Stomach (tissue), 8 donors: ENCODE measurements at regions not wholly inside any gene's neighbourhood (a gene's known extent, or its start where the extent isn't known, plus 50 kb on each side); places are given as distances from the start of the nearest gene placed in this dataset.
"Not testable (repeated sequence)": the region's sequence is repeated elsewhere in the genome, so short reads cannot be mapped to it uniquely, and the experiment has no call there.

Experiments
- DNase-seq, 2 donors: peaks; one replicate each; pipeline versions ENCODE4 v3.0.0 to v3.0.0-alpha.2; 2013 to 2019
- H3K27ac ChIP-seq, 5 donors: fragments of 200-600 bp in 4 of 5; sonication (generic) in 4 of 5; one replicate each; pipeline ENCODE4 v1.5.1; 2013 to 2019; ENCODE audit warnings: mild to moderate bottlenecking in 1 of 5, moderate library complexity in 1 of 5
- H3K27me3 ChIP-seq, 3 donors: fragments of 200-600 bp; sonication (generic); one replicate each; pipeline ENCODE4 v1.5.1; 2017 to 2019; ENCODE audit warnings: mixed run types in 1 of 3
- H3K36me3 ChIP-seq, 4 donors: fragments of 200-600 bp; sonication (generic); 1 replicate in 3 of 4; 2 replicates in 1 of 4; pipeline ENCODE4 v1.5.1; 2016 to 2019
- H3K4me1 ChIP-seq, 4 donors: fragments of 200-600 bp; sonication (generic); one replicate each; pipeline ENCODE4 v1.5.1; 2016 to 2019
- H3K4me3 ChIP-seq, 4 donors: fragments of 200-600 bp; sonication (generic) in 3 of 4; one replicate each; pipeline ENCODE4 v1.5.1; 2016 to 2019; ENCODE audit warnings: mild to moderate bottlenecking in 1 of 4
- H3K9me3 ChIP-seq, 4 donors: fragments of 200-600 bp; sonication (generic); one replicate each; pipeline ENCODE4 v1.5.1; 2016 to 2019
- CTCF ChIP-seq, 7 experiments: fragments of 450-650 bp in 4 of 7; fragments of 200-600 bp in 3 of 7; sonication (generic) in 3 of 7; IDR thresholded peaks; one replicate each; pipeline ENCODE4 v1.5.1; 2016 to 2019; ENCODE audit warnings: antibody characterized with exemption in 7 of 7, control low read depth in 2 of 7, mild to moderate bottlenecking in 1 of 7
- EP300 ChIP-seq: sonication (generic); formaldehyde crosslinking; IDR thresholded peaks from one replicate; pipeline ENCODE4 v1.6.1; 2017; ENCODE audit warnings: antibody characterized with exemption
- POLR2A ChIP-seq, 4 donors: fragments of 450-650 bp; IDR thresholded peaks; one replicate each; pipeline ENCODE4 v1.6.1; 2016; ENCODE audit warnings: antibody characterized with exemption in 4 of 4, control low read depth in 2 of 4, mild to moderate bottlenecking in 1 of 4, moderate library complexity in 1 of 4
- POLR2AphosphoS5 ChIP-seq, 3 donors: sonication (generic); formaldehyde crosslinking; IDR thresholded peaks; one replicate each; pipeline ENCODE4 v1.6.1; 2016; ENCODE audit warnings: antibody characterized with exemption in 3 of 3
- WGBS, 5 donors: extraction: QIAGEN DNeasy Blood & Tissue Kit in 3 of 5; methylation state at CpG; one replicate each; pipeline versions ENCODE4 v1.1.5 to v1.1.7; 2013 to 2018; 5-methylcytosine and 5-hydroxymethylcytosine counted together
- intact Hi-C: fragments of 100-400 bp; cut with DNase I; formaldehyde crosslinking; loops from one replicate; pipeline ENCODE4 v1.15.1; 2023; ENCODE audit warnings: low total_unique reads
- donor health status: healthy with polysubstance abuse.
- donor health status: Bipolar disorder and iron deficiency.
- donor health status: healthy.

GRCh38 chr5:44969825-44970224 is 161.1 kb downstream of the MRPS30 start:
- no peak overlapping the region for H3K27ac ChIP-seq
- peaks cover 0 to 14% (median 5%) of the 10 kb centered on the region in 4 donors for H3K9me3 ChIP-seq
- intact Hi-C loops: no loop called here
- H3K4me3 ChIP-seq: no peak overlapping the region
- TF ChIP-seq POLR2AphosphoS5 (IDR thresholded peaks at IDR 0.05) (no peak), POLR2A (IDR thresholded peaks at IDR 0.05) (no peak), CTCF (IDR thresholded peaks at IDR 0.05) (no peak), EP300 (no peak)
- no peaks in the 10 kb centered on the region for H3K27me3 ChIP-seq
- 82 to 86% (median 84%) methylated on average over 4 of the region's 4 CpGs for WGBS, 5 donors
- DNase-seq: no peak
- no peaks in the 10 kb centered on the region for H3K36me3 ChIP-seq
- no peaks in the 10 kb centered on the region for H3K4me1 ChIP-seq

- H3K27me3 ChIP-seq, intact Hi-C loops, DNase-seq, H3K4me1 ChIP-seq, H3K4me3 ChIP-seq, H3K27ac ChIP-seq, H3K36me3 ChIP-seq: not testable (repeated sequence)
- peaks cover 0 to 25% (median 8%) of the 10 kb centered on the region in 4 donors for H3K9me3 ChIP-seq
- 71 to 93% (median 83%) methylated on average over 2 of the region's 2 CpGs for WGBS, 5 donors
Observed at GRCh38 chr5:44970963-44971362, 162.2 kb downstream of the MRPS30 start.

- 87 to 97% (median 88%) methylated on average over 11 to 19 of the region's 19 CpGs for WGBS, 5 donors
- no peak for TF ChIP-seq EP300
- no peak for TF ChIP-seq CTCF (IDR thresholded peaks at IDR 0.05)
- no peak for TF ChIP-seq POLR2A (IDR thresholded peaks at IDR 0.05)
- no peak for TF ChIP-seq POLR2AphosphoS5 (IDR thresholded peaks at IDR 0.05)
- intact Hi-C loops: no loop called here
Observed at GRCh38 chr5:44974813-44975212, 166.1 kb downstream of the MRPS30 start.

GRCh38 chr5:44981708-44982107 is 173.0 kb downstream of the MRPS30 start:
- TF ChIP-seq CTCF (IDR thresholded peaks at IDR 0.05): no peak
- no peak for TF ChIP-seq POLR2AphosphoS5 (IDR thresholded peaks at IDR 0.05)
- TF ChIP-seq EP300: no peak
- TF ChIP-seq POLR2A (IDR thresholded peaks at IDR 0.05): no peak
- H3K9me3 ChIP-seq: peaks cover 6 to 73% (median 37%) of the 10 kb centered on the region in 4 donors
- no peak for DNase-seq
- intact Hi-C loops: no loop called here
- no peaks in the 10 kb centered on the region for H3K4me1 ChIP-seq
- H3K27me3 ChIP-seq: no peaks in the 10 kb centered on the region
- 72 to 87% (median 82%) methylated on average over 3 of the region's 3 CpGs for WGBS, 5 donors
- H3K36me3 ChIP-seq: no peaks in the 10 kb centered on the region
- no peak overlapping the region for H3K4me3 ChIP-seq
- no peak overlapping the region for H3K27ac ChIP-seq

More at GRCh38 chr5:44974813-44975212, 166.1 kb downstream of the MRPS30 start:
- H3K36me3 ChIP-seq: no peaks in the 10 kb centered on the region
- no peaks in the 10 kb centered on the region for H3K4me1 ChIP-seq
- DNase-seq: no peak
- no peak overlapping the region for H3K27ac ChIP-seq
- no peak overlapping the region for H3K4me3 ChIP-seq
- no peaks in the 10 kb centered on the region for H3K27me3 ChIP-seq
- peaks cover 0 to 43% (median 8%) of the 10 kb centered on the region in 4 donors for H3K9me3 ChIP-seq

- Histone ChIP-seq H3K27me3 (no peaks in the 10 kb centered on the region), H3K4me1 (no peaks in the 10 kb centered on the region), H3K9me3 (peaks cover 6 to 85% (median 44%) of the 10 kb centered on the region in 4 donors), H3K27ac (no peak overlapping the region), H3K4me3 (no peak overlapping the region), H3K36me3 (no peaks in the 10 kb centered on the region)
- DNase-seq: no peak
- TF ChIP-seq CTCF (IDR thresholded peaks at IDR 0.05): no peak
- TF ChIP-seq POLR2A (IDR thresholded peaks at IDR 0.05): no peak
- no peak for TF ChIP-seq EP300
- TF ChIP-seq POLR2AphosphoS5 (IDR thresholded peaks at IDR 0.05): no peak
- intact Hi-C loops: no loop called here
Observed at GRCh38 chr5:44983006-44983405, 174.3 kb downstream of the MRPS30 start.
